ENCODE measurements at regions not wholly inside any gene's neighbourhood (a gene's known extent, or its start where the extent isn't known, plus 50 kb on each side); places are given as distances from the start of the nearest gene placed in this dataset.
A peak's percentile ranks its signal among the peaks of the same experiment; 100 is the strongest.
"Not testable (repeated sequence)": the region's sequence is repeated elsewhere in the genome, so short reads cannot be mapped to it uniquely, and the experiment has no call there.

DNA sequence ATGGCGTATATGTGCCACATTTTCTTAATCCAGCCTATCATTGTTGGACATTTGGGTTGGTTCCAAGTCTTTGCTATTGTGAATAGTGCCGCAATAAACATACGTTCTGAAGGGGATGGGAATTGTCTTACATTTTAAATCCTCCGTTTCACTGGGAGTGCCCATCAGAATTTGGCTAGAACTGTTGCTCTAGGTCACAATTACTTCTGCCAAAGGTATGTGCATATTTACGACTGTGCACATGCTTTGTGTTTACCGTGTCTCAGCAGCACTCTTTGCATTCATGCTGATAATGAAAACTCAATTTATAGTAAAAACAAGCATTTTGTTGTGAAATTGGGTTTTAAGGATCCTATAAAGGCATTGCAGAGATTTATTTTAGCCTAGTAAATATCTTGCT lies 151.9 kb upstream of the ZNF618 start:
- TF ChIP-seq, protein P1, sequence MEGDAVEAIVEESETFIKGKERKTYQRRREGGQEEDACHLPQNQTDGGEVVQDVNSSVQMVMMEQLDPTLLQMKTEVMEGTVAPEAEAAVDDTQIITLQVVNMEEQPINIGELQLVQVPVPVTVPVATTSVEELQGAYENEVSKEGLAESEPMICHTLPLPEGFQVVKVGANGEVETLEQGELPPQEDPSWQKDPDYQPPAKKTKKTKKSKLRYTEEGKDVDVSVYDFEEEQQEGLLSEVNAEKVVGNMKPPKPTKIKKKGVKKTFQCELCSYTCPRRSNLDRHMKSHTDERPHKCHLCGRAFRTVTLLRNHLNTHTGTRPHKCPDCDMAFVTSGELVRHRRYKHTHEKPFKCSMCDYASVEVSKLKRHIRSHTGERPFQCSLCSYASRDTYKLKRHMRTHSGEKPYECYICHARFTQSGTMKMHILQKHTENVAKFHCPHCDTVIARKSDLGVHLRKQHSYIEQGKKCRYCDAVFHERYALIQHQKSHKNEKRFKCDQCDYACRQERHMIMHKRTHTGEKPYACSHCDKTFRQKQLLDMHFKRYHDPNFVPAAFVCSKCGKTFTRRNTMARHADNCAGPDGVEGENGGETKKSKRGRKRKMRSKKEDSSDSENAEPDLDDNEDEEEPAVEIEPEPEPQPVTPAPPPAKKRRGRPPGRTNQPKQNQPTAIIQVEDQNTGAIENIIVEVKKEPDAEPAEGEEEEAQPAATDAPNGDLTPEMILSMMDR (IDR thresholded peaks at IDR 0.05; ENCODE audit: control insufficient read depth, extremely low read depth, insufficient read depth) = no peak
- H3K4me3 ChIP-seq (ENCODE audit: low read depth, low read length) = no peak overlapping the region
- DNase-seq (ENCODE audit: low read depth) = no peak

DNA sequence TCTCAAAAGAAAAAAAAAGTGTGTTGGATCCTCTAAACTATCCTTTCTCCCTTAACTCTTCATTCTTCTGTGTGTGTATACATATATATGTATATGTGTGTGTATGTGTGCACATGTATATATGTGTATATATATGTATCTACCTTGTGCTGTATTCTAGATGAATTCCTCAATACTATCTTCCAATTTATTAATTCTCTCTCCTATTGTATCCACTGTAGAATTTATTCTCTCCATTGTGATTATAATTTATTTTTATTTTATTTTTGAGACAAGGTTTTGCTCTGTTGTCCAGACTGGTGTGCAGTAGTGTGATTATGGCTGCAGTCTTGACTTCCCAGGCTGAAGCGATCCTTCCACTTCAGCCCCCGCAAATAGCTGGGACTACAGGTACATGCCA lies 147.1 kb upstream of the ZNF618 start:
- H3K4me3 ChIP-seq (ENCODE audit: low read depth, low read length) = no peak overlapping the region
- DNase-seq (ENCODE audit: low read depth) = no peak

DNA sequence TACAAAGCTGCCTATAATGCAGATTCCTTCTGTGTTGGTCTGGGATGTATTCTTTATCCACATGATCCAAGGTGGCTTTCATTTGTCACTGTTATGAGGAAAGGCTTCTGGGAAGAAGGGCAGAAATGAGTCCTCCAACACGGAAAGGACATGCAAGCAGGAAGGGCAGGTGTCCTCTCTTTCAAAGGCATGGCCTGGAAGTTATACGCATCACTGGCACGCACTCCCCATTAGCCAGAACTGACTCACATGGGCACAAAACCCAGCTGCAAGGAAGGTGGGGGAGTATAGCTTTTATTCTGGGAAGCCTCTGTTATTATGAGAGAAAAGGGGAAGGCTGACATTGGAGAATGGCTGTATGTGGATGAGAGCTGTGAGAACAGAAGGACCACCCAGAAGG lies 141.3 kb upstream of the ZNF618 start:
- TF ChIP-seq, protein P1 (IDR thresholded peaks at IDR 0.05; ENCODE audit: control insufficient read depth, extremely low read depth, insufficient read depth) = no peak
- DNase-seq (ENCODE audit: low read depth) = no peak
- no peak overlapping the region for H3K4me3 ChIP-seq (ENCODE audit: low read depth, low read length)

More for the DNA sequence above, 147.1 kb upstream of the ZNF618 start:
- TF ChIP-seq, protein P1 (IDR thresholded peaks at IDR 0.05; ENCODE audit: control insufficient read depth, extremely low read depth, insufficient read depth) = no peak

DNA sequence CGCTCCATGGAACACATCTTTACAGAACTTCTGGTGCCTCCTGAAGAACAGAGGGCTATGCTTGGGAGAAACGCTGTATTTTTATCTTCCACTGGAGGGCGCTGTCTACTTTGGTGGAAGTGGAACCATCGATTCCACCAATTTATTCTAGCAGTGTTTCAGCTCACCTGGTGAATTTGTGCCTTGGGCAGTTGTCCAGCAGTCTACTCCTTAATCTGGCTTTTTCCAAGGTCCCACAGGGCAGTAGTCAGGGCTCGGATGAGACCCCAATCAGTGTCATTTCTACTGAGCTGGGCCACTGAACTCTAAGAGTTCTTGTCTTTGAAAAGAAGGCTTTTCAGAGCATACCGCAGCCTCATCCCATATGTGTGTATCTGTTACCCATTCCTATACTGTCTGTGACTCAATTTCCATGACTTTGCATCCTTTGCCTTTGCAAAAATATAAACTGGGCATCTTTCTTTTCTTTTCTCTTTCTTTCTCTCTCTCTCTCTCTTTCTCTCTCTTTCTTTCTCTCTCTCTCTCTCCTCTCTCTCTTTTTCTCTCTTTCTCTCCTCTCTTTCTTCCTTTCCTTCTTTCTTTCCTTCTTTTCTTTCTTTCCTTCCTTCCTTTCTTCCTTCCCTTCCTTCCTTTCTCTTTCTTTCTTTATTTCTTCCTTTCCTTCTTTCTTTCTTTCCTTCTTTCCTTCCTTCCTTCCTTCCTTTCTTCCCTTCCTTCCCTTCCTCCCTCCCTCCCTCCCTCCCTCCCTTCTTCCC lies 138.4 kb upstream of the ZNF618 start:
- TF ChIP-seq, protein P1 (IDR thresholded peaks at IDR 0.05; ENCODE audit: control insufficient read depth, extremely low read depth, insufficient read depth) = peak; percentile 85

DNA sequence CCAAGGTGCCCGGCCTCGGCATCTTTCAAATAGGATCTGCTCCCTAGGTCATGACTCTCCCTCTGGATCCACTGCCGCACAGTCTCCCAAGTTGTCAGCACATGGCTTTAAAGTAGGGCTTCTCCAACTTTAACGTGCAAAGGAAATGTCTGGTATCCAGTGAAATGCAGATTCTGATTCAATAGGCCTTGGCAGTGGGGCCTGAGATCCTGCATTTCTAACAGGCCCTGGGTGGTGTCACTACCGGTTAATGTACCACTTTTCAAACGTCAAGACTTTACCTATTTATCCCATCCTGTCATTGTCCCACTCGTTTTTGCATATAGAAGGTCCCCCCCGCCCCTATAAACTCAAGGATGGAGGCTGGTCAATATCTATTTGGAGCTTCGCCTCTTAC lies 137.6 kb upstream of the ZNF618 start:
- TF ChIP-seq, protein P1 (IDR thresholded peaks at IDR 0.05; ENCODE audit: control insufficient read depth, extremely low read depth, insufficient read depth) = no peak
- H3K4me3 ChIP-seq (ENCODE audit: low read depth, low read length) = no peak overlapping the region
- no peak for DNase-seq (ENCODE audit: low read depth)

More for the DNA sequence above, 138.4 kb upstream of the ZNF618 start:
- H3K4me3 ChIP-seq (ENCODE audit: low read depth, low read length) = no peak overlapping the region
- DNase-seq (ENCODE audit: low read depth) = peak; percentile 28

DNA sequence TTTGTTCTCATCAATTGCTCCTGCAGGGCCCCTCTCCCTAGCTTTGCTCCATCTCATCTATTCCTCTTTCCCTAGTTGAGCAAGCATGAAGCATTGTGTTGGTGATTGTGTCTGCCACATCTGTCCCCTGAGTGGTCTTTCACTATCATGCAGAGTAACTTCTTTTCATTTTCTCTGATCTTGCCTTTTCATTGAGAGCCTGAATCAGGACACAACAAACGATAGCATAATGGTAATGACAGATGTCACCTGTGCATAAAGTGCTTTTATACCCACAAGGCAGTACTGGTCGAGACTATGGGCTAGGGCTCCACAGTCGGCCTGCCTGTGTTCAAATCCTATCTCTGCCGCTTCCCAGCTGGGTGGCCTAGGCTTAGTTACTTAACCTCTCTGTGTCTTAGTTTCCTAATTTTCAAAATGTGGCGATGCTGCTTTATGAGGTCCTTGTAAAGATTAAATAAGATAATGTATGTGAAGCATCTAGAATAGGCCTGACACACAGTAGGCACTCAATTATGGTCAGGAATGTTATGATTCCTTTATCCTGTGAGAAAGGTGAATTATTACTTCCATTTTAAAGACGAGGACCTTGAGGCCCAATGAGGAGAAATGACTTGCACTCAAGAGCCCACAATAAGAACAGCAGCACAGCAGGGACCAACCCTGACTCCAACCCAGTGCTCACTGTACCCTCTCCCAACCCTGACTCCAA lies 137.1 kb upstream of the ZNF618 start:
- DNase-seq (ENCODE audit: low read depth) = no peak
- no peak overlapping the region for H3K4me3 ChIP-seq (ENCODE audit: low read depth, low read length)
- TF ChIP-seq, protein P1 (IDR thresholded peaks at IDR 0.05; ENCODE audit: control insufficient read depth, extremely low read depth, insufficient read depth) = no peak

DNA sequence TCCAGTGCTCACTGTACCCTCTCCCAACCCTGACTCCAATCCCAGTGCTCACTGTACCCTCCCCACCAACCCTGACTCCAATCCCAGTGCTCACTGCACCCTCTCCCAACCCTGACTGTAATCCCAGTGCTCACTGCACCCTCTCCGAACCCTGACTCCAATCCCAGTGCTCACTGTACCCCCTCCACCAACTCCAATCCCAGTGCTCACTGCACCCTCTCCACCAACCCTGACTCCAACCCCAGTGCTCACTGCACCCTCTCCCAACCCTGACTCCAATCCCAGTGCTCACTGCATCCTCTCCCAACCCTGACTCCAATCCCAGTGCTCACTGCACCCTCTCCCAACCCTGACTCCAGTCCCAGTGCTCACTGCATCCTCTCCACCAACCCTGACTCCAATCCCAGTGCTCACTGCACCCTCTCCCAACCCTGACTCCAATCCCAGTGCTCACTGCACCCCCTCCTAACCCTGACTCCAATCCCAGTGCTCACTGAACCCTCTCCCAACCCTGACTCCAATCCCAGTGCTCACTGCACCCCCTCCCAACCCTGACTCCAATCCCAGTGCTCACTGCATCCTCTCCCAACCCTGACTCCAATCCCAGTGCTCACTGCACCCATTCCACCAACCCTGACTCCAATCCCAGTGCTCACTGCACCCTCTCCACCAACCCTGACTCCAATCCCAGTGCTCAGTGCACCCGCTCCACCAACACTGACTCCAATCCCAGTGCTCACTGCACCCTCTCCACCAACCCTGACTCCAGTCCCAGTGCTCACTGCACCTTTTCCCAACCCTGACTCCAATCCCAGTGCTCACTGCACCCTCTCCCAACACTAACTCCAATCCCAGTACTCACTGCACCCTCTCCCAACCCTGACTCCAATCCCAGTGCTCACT lies 136.3 kb upstream of the ZNF618 start:
- not testable (repeated sequence) for DNase-seq (ENCODE audit: low read depth); H3K4me3 ChIP-seq (ENCODE audit: low read depth, low read length)

DNA sequence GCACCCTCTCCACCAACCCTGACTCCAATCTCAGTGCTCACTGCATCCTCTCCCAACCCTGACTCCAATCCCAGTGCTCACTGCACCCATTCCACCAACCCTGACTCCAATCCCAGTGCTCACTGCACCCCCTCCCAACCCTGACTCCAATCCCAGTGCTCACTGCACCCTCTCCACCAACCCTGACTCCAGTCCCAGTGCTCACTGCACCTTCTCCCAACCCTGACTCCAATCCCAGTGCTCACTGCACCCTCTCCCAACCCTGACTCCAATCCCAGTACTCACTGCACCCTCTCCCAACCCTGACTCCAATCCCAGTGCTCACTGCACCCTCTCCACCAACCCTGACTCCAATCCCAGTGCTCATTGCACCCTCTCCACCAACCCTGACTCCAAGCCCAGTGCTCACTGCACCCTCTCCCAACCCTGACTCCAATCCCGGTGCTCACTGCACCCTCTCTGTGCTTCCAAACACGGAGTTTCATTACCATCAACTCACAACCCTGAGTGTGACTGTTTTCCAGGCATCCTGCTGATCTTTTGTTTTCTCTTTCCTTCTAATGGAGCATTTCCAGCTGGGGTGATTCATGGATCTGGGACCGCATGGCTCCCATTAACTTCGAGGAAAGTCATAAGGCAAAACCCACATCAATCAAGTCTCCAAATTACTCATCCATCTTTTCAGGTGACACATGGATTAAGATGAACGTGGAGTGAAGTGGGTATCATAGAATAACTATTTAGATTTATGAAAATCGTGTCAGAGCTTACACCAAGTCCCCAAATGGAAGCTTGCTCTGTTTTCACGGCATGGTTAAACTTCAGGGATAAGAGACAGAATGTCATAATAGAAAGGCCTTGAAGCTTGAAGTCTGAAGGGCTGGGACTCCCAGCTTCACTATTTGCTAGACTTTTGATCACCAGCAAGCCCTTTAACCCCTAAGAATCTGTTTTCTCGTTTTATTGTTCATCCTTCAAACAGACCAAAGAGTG lies 135.3 kb upstream of the ZNF618 start:
- not testable (repeated sequence) for H3K4me3 ChIP-seq (ENCODE audit: low read depth, low read length); DNase-seq (ENCODE audit: low read depth)
